ENCODE measurements at regions not wholly inside any gene's neighbourhood (a gene's known extent, or its start where the extent isn't known, plus 50 kb on each side); places are given as distances from the start of the nearest gene placed in this dataset.

- DNase-seq (ENCODE audit: low spot score), result no peak
Observed at GRCh38 chr1:195550071-195550862, 1058.0 kb downstream of the KCNT2 start.

GRCh38 chr1:195530961-195531360, 1077.3 kb downstream of the KCNT2 start:
- DNase-seq (ENCODE audit: low spot score), result no peak

- DNase-seq (ENCODE audit: low spot score), result no peak
Observed at GRCh38 chr1:195529881-195530280, 1078.4 kb downstream of the KCNT2 start.

GRCh38 chr1:195520757-195521156, 1087.5 kb downstream of the KCNT2 start:
- no peak for DNase-seq (ENCODE audit: low spot score)

DNA sequence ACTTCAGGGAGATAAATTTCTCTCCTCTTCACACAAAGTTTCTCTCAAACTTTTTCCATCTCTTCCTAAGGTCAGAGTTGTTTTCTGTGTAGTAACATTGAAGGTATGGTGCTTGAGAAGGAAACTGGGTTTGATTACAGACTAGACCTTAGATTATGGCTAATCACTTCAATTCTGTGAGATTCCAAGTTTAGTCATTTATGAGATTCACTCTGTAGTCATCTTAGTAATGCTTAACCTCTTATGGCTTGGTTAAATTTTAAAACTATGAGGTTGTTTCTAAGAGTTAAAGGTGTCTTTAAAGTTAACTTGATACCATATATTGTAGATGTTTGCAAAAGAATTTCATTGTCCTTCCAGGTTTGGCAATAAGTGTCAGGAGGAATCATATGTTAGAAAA, 1092.2 kb downstream of the KCNT2 start:
- DNase-seq (ENCODE audit: low spot score), result no peak

DNA sequence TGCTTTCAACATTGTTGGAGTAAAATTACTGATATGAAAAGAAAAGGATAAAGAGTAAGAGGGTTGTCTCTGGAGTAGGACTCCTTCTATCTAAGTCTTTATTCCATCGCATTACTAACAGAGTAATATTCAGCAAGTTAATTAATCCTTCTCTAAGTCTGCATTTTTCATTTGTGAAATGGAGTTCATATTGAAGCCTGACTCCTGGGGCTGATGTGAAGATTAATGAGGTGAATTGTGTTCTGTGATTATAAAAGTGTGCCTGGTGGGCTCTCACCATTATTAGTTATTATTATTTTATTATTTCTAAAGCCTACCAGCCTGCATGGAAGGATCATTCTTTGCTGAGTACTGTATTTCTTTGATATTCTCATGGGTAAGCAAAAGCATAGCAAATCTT, 1096.7 kb downstream of the KCNT2 start:
- no peak for DNase-seq (ENCODE audit: low spot score)

- DNase-seq (ENCODE audit: low spot score), result no peak
Observed at GRCh38 chr1:195501118-195501517, 1107.1 kb downstream of the KCNT2 start.

- DNase-seq (ENCODE audit: low spot score), result no peak
Observed at GRCh38 chr1:195495720-195496635, 1112.3 kb downstream of the KCNT2 start.

- DNase-seq (ENCODE audit: low spot score), result no peak
Observed at GRCh38 chr1:195482137-195482536, 1126.1 kb downstream of the KCNT2 start.

DNA sequence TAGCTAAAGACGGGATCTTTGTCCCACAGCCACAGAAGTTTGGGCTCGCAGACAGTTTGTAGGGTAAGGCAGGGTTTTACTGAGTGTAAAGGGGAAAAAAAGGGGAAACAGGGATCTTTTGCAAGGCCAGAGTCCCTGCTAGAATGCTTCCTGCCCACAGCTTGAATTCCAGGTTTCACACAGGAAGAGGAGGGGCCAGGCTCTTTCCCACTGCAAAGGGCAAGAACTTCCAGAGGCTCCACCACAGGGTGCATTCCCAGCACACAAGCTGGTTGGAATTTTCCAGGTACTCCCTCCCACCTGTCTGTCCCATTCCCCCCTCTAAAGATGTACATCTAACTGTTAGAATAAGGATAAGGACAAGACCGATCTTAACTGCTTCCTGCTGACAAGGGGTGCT, 1126.9 kb downstream of the KCNT2 start:
- no peak for DNase-seq (ENCODE audit: low spot score)

GRCh38 chr1:195475568-195475967, 1132.7 kb downstream of the KCNT2 start:
- no peak for DNase-seq (ENCODE audit: low spot score)

DNA sequence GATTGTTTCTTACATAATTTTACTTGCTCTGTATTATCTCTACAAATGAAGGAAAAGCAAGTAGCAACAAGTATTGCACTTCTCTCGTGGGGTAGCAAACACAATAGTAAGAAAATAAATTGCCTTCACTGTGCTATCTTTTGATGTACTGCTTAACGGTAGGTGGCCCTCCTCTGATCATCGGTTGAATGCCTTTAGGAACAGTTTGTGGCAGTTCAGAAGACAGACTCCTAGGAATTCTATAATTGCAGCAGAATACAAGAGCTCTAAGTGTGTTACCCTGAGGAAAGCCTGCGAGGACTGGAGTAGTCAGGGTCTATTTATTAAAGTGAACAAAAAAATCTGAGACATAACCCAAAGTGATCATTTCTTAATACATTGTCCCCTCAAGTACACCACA, 1135.9 kb downstream of the KCNT2 start:
- DNase-seq (ENCODE audit: low spot score), result no peak

- DNase-seq (ENCODE audit: low spot score), result no peak
Observed at GRCh38 chr1:195466639-195467038, 1141.6 kb downstream of the KCNT2 start.

DNA sequence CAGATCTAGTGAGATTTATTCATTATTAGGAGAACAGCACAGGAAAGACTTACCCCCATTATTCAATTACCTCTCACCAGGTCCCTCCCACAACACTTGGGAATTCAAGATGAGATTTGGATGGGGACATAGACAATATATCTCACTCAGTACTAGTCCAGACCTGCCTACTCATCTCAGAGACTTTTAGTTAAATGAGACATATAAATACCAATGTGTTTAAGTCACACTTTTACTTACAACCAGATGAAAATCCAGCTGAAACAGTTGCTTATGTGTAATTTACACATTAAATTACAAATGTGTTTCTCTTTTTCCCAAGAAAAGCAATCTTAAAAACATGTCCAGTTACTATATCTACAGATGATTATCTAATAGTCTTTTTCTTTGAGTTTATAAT, 1145.6 kb downstream of the KCNT2 start:
- DNase-seq (ENCODE audit: low spot score), result no peak

- no peak for DNase-seq (ENCODE audit: low spot score)
Observed at GRCh38 chr1:195462152-195462551, 1146.1 kb downstream of the KCNT2 start.

DNA sequence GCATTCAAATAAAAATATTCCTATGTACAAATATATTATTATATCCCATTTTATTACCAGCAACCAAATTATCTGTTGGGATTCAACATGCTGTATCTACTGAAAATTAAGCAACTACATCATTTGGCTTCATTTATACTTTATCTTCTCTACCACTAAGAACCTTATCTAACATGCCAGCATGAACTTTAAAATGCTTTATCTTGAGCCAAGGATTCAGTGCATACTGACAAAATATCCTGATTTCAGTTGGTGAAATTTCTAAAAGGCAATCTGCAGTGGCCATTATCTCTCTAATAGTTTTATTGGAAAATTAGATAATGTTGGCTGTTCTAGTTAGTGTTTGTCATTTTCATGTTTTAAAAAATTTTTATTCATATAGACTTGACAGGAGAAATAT, 1149.9 kb downstream of the KCNT2 start:
- DNase-seq (ENCODE audit: low spot score), result no peak

DNA sequence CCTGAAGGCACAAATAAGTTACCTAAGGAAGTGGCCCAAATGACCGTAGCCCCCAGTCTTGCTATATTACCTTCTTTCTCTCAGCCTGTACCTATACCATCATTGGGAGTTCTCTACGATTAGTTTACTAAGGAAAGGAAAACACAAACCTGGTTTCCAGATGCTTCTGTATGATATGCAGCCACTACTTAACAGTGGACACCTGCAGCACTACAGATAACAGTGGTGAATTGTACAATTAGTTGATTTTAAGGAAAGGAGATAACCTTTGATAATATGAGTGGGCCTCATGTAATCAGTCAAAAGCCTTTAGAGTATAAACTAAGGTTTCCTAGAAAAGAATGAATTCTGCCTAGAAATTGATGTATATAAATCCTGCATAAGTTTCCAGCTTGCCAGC, 1157.4 kb downstream of the KCNT2 start:
- no peak for DNase-seq (ENCODE audit: low spot score)

DNA sequence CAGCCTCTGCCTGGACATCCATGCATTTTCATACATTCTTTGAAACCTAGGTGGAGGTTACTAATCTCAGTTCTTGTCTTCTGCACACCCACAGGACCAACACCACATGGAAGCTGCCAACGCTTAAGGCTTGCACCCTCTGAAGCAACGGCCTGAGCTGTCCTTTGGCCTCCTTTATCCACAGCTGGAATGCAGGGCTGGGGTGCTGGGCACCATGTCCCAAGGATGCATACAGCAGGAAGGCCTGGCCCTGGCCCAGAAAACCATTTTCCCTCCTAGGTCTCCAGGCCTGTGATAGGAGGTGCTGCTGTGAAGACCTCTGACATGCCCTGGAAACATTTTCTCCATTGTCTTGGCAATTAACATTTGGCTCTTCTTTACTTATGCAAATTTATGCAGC, 1168.6 kb downstream of the KCNT2 start:
- no peak for DNase-seq (ENCODE audit: low spot score)

GRCh38 chr1:195434566-195435203, 1173.6 kb downstream of the KCNT2 start:
- no peak for DNase-seq (ENCODE audit: low spot score)

- no peak for DNase-seq (ENCODE audit: low spot score)
Observed at GRCh38 chr1:195430826-195431225, 1177.4 kb downstream of the KCNT2 start.

GRCh38 chr1:195428927-195429326, 1179.3 kb downstream of the KCNT2 start:
- no peak for DNase-seq (ENCODE audit: low spot score)

DNA sequence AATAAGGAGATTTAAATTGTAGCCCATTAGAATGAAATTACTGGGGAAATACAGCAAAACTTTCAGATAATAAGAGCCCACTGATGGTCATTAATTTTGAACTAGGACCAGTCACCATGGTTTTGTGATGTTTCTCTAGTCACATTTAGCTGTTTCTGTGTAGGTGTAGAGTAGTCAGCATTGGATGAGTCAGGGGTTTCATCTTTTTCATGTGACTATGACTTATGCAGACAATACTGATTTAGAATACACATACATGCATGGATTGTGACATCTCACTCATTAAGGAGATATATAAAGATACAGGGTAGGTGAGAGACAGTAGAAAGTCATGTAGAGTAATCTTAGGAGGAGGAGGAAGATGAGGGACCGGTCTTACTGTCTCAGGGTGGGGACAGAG, 1192.7 kb downstream of the KCNT2 start:
- DNase-seq (ENCODE audit: low spot score), result no peak

DNA sequence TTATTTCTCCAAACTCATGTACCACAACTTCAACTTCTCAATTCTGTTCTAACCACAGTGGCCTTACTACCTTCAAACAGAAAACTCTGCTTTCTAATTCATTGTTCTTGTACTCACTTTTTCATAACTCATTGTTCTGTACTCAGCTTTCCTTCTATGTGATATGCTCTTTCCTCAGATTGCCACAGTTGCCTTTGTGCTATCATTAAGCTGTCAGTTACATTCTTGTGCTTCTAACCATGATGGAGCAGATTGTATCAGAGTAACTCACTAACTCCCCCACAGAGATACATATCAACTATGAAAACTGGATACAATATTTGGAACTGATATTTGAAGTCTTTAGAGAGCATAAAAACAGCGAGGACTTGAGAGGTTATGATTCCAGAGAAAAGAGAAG, 1213.7 kb downstream of the KCNT2 start:
- no peak for DNase-seq (ENCODE audit: low spot score)
